ENCODE measurements at regions not wholly inside any gene's neighbourhood (a gene's known extent, or its start where the extent isn't known, plus 50 kb on each side); places are given as distances from the start of the nearest gene placed in this dataset.

DNA sequence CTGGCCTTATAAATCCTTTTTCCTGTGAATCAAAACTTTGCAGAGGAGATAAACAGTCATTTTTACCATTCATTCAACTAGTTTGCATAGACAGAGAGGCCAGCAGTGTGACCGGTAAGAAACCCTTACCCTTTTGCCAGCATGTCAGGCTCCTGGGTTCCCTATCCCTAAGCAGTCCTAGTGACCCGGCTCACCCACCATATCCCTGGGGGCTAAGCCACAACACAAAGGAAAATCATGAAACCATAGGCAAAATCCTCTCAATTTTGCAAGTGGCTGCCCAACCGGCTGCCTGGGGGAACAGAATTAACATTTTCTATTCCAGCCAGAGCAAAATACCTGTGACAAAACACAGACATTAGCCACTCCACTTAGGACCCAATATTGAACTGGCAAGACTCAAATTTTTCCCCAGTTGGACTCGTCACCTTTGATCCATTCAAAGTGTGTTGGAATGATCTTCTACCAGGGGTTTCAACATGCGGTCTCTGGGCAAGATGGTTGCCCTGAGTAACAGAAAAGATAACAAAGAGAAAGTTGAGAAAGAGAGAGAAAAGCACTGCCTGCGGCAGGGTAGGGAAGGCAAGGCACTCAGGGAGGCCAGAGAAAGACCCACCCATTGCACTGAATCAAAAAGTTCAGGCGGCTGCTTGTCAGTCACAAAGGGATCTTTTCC, 174.8 kb upstream of the NAMPT start:
- TF ChIP-seq, protein P1, sequence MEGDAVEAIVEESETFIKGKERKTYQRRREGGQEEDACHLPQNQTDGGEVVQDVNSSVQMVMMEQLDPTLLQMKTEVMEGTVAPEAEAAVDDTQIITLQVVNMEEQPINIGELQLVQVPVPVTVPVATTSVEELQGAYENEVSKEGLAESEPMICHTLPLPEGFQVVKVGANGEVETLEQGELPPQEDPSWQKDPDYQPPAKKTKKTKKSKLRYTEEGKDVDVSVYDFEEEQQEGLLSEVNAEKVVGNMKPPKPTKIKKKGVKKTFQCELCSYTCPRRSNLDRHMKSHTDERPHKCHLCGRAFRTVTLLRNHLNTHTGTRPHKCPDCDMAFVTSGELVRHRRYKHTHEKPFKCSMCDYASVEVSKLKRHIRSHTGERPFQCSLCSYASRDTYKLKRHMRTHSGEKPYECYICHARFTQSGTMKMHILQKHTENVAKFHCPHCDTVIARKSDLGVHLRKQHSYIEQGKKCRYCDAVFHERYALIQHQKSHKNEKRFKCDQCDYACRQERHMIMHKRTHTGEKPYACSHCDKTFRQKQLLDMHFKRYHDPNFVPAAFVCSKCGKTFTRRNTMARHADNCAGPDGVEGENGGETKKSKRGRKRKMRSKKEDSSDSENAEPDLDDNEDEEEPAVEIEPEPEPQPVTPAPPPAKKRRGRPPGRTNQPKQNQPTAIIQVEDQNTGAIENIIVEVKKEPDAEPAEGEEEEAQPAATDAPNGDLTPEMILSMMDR (IDR thresholded peaks at IDR 0.05): no peak
- TF ChIP-seq ZFX (IDR thresholded peaks at IDR 0.05; ENCODE audit: borderline replicate concordance): no peak

All from 22Rv1 (cell line).